ENCODE measurements at regions not wholly inside any gene's neighbourhood (a gene's known extent, or its start where the extent isn't known, plus 50 kb on each side); places are given as distances from the start of the nearest gene placed in this dataset.

- TF ChIP-seq, protein P1, sequence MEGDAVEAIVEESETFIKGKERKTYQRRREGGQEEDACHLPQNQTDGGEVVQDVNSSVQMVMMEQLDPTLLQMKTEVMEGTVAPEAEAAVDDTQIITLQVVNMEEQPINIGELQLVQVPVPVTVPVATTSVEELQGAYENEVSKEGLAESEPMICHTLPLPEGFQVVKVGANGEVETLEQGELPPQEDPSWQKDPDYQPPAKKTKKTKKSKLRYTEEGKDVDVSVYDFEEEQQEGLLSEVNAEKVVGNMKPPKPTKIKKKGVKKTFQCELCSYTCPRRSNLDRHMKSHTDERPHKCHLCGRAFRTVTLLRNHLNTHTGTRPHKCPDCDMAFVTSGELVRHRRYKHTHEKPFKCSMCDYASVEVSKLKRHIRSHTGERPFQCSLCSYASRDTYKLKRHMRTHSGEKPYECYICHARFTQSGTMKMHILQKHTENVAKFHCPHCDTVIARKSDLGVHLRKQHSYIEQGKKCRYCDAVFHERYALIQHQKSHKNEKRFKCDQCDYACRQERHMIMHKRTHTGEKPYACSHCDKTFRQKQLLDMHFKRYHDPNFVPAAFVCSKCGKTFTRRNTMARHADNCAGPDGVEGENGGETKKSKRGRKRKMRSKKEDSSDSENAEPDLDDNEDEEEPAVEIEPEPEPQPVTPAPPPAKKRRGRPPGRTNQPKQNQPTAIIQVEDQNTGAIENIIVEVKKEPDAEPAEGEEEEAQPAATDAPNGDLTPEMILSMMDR (IDR thresholded peaks at IDR 0.05; ENCODE audit: insufficient read depth, low read depth, low read length) = no peak
- no peak for TF ChIP-seq EZH2 (IDR thresholded peaks at IDR 0.05; ENCODE audit: insufficient read depth, low read length)
Observed at GRCh38 chr2:17228461-17228860, 289.8 kb downstream of the RAD51AP2 start.
